Trophoblast cell (in vitro differentiated cells and primary cell): ENCODE measurements at regions not wholly inside any gene's neighbourhood (a gene's known extent, or its start where the extent isn't known, plus 50 kb on each side); places are given as distances from the start of the nearest gene placed in this dataset.

Experiments used
- DNase-seq, 2 donors: peaks; one replicate each; pipeline ENCODE4 v3.0.0-alpha.2; 2016
- H2AFZ ChIP-seq: 2 replicates; pipeline ENCODE4 v1.6.1; 2013; ENCODE audit warnings: low read length, moderate library complexity, mild to moderate bottlenecking; ENCODE audit not compliant: insufficient read depth, poor library complexity
- H2AK5ac ChIP-seq: 2 replicates; pipeline ENCODE4 v1.6.1; 2013; ENCODE audit warnings: mild to moderate bottlenecking, low read length
- H2BK120ac ChIP-seq: 2 replicates; pipeline ENCODE4 v1.6.1; 2013; ENCODE audit warnings: low read length, mild to moderate bottlenecking, moderate library complexity; ENCODE audit not compliant: insufficient read depth, poor library complexity
- H2BK12ac ChIP-seq: 2 replicates; pipeline ENCODE4 v1.6.1; 2013; ENCODE audit warnings: mild to moderate bottlenecking, low read length, moderate library complexity
- H2BK5ac ChIP-seq: 2 replicates; pipeline ENCODE4 v1.6.1; 2013; ENCODE audit warnings: low read length, low read depth, moderate library complexity, mild to moderate bottlenecking; ENCODE audit not compliant: poor library complexity
- H3K14ac ChIP-seq: 2 replicates; pipeline ENCODE4 v1.6.1; 2013; ENCODE audit warnings: mild to moderate bottlenecking, low read length
- H3K18ac ChIP-seq: 2 replicates; pipeline ENCODE4 v1.6.1; 2013; ENCODE audit warnings: mild to moderate bottlenecking, low read length
- H3K23ac ChIP-seq: 2 replicates; pipeline ENCODE4 v1.6.1; 2013; ENCODE audit warnings: low read length
- H3K27ac ChIP-seq: 2 replicates; pipeline ENCODE4 v1.5.1; 2013; ENCODE audit warnings: low read depth, mild to moderate bottlenecking, inconsistent platforms, low read length, moderate library complexity
- H3K27me3 ChIP-seq: 2 replicates; pipeline ENCODE4 v1.6.1; 2013; ENCODE audit warnings: inconsistent platforms, mild to moderate bottlenecking, low read length, moderate library complexity; ENCODE audit not compliant: insufficient read depth
- H3K36me3 ChIP-seq, 2 experiments: 1 replicate in 1 of 2; 2 replicates in 1 of 2; pipeline ENCODE4 v1.6.1; 2013; ENCODE audit warnings: low read length in 2 of 2, mild to moderate bottlenecking in 2 of 2, moderate library complexity in 1 of 2; ENCODE audit not compliant: insufficient read depth in 2 of 2, control insufficient read depth in 1 of 2
- H3K4ac ChIP-seq: 2 replicates; pipeline ENCODE4 v1.6.1; 2013; ENCODE audit warnings: low read depth, mild to moderate bottlenecking, low read length, moderate library complexity
- H3K4me1 ChIP-seq, 2 experiments: 1 replicate in 1 of 2; 2 replicates in 1 of 2; pipeline ENCODE4 v1.6.1; 2013; ENCODE audit warnings: low read length in 2 of 2, mild to moderate bottlenecking in 2 of 2, moderate library complexity in 1 of 2; ENCODE audit not compliant: insufficient read depth in 2 of 2, control insufficient read depth in 1 of 2
- H3K4me2 ChIP-seq: 2 replicates; pipeline ENCODE4 v1.6.1; 2013; ENCODE audit warnings: inconsistent platforms, mild to moderate bottlenecking, low read length, moderate library complexity
- H3K4me3 ChIP-seq: 2 replicates; pipeline ENCODE4 v1.5.1; 2013; ENCODE audit warnings: mild to moderate bottlenecking, low read depth, low read length, inconsistent platforms
- H3K79me1 ChIP-seq: one replicate; pipeline ENCODE4 v1.6.1; 2013; ENCODE audit warnings: low read length
- H3K79me2 ChIP-seq: 2 replicates; pipeline ENCODE4 v1.6.1; 2013; ENCODE audit warnings: low read length, mild to moderate bottlenecking; ENCODE audit not compliant: control insufficient read depth, insufficient read depth, poor library complexity
- H3K9ac ChIP-seq: 2 replicates; pipeline ENCODE4 v1.6.1; 2013; ENCODE audit warnings: mild to moderate bottlenecking, low read length
- H3K9me3 ChIP-seq: 2 replicates; pipeline ENCODE4 v1.6.1; 2013; ENCODE audit warnings: low read depth, mild to moderate bottlenecking, control low read depth, inconsistent platforms, low read length; ENCODE audit not compliant: insufficient read depth
- H4K12ac ChIP-seq: 2 replicates; pipeline ENCODE4 v1.6.1; 2013; ENCODE audit warnings: low read depth, mild to moderate bottlenecking, low read length, moderate library complexity
- H4K8ac ChIP-seq: 2 replicates; pipeline ENCODE4 v1.6.1; 2013; ENCODE audit warnings: low read depth, mild to moderate bottlenecking, low read length, moderate library complexity
- H4K91ac ChIP-seq: one replicate; pipeline ENCODE4 v1.6.1; 2013; ENCODE audit warnings: low read depth, mild to moderate bottlenecking, low read length, moderate library complexity
- WGBS: extraction: QIAGEN DNeasy Blood & Tissue Kit; methylation state at CpG from one replicate; pipeline ENCODE4 v1.1.7; 2013; ENCODE audit warnings: missing lambda C conversion rate; ENCODE audit not compliant: insufficient read length, insufficient coverage; ENCODE audit errors: extremely low coverage; 5-methylcytosine and 5-hydroxymethylcytosine counted together

DNA sequence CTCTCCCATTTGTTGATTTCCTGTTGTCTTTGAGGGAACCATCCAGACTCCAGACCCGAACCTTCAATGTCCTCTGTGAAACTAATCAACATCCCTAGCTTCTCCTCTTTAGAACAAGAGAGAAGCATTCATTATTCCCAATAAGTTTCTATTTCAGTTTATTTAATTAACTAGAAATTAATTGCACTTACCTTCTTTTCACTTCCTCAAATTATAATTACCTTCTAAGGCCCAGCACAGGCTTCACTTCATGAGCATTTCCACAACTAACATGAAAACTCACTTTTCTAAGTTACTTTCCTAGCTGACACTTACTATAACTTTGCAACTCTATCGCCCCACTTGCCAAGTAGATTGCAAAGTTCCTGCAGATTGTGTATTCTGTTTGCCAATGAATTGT is 71.6 kb upstream of the HTR2A start:
- H3K4me1 ChIP-seq, result no peaks in the 10 kb centered on the region
- H3K27me3 ChIP-seq, result no peaks in the 10 kb centered on the region
- H4K8ac ChIP-seq, result no peak overlapping the region
- H3K9ac ChIP-seq, result no peak overlapping the region
- no peaks in the 10 kb centered on the region for H3K79me2 ChIP-seq
- H2BK120ac ChIP-seq, result no peak overlapping the region
- H3K9me3 ChIP-seq, result no peaks in the 10 kb centered on the region
- no peak overlapping the region for H2AFZ ChIP-seq
- H2AK5ac ChIP-seq, result no peak overlapping the region
- no peak overlapping the region for H3K18ac ChIP-seq
- H2BK5ac ChIP-seq, result no peak overlapping the region
- no peak overlapping the region for H4K12ac ChIP-seq
- WGBS, result no CpG with 5 or more reads among the region's 2 CpGs
- H3K4me3 ChIP-seq, result no peak overlapping the region
- no peak overlapping the region for H3K27ac ChIP-seq
- H3K36me3 ChIP-seq, result no peaks in the 10 kb centered on the region
- no peak overlapping the region for H3K4ac ChIP-seq
- H3K4me2 ChIP-seq, result no peak overlapping the region
- no peak for DNase-seq
- H3K23ac ChIP-seq, result no peak overlapping the region
- no peak overlapping the region for H3K14ac ChIP-seq
- H2BK12ac ChIP-seq, result no peak overlapping the region
- H3K79me1 ChIP-seq, result no peaks in the 10 kb centered on the region
- no peak overlapping the region for H4K91ac ChIP-seq

- Histone ChIP-seq H3K79me1 (no peaks in the 10 kb centered on the region), H3K4ac (no peak overlapping the region), H2AK5ac (no peak overlapping the region), H3K4me3 (no peak overlapping the region), H4K91ac (no peak overlapping the region), H3K4me2 (no peak overlapping the region), H4K12ac (no peak overlapping the region), H3K79me2 (no peaks in the 10 kb centered on the region), H2BK12ac (no peak overlapping the region), H3K23ac (no peak overlapping the region), H3K27ac (no peak overlapping the region), H3K4me1 (no peaks in the 10 kb centered on the region), H3K27me3 (no peaks in the 10 kb centered on the region), H2BK5ac (no peak overlapping the region), H3K14ac (no peak overlapping the region), H3K9ac (no peak overlapping the region), H2AFZ (no peak overlapping the region), H4K8ac (no peak overlapping the region), H3K18ac (no peak overlapping the region), H2BK120ac (no peak overlapping the region), H3K9me3 (no peaks in the 10 kb centered on the region), H3K36me3 (no peaks in the 10 kb centered on the region)
- WGBS, result no CpG with 5 or more reads among the region's 2 CpGs
- DNase-seq, result peak in 1 of 2 donors; percentile 9
Observed at GRCh38 chr13:46964789-46965527, 68.1 kb upstream of the HTR2A start.

GRCh38 chr13:46963904-46964303 is 67.1 kb upstream of the HTR2A start:
- Histone ChIP-seq H2AK5ac (no peak overlapping the region), H2BK12ac (no peak overlapping the region), H3K79me1 (no peaks in the 10 kb centered on the region), H2AFZ (no peak overlapping the region), H3K4me3 (no peak overlapping the region), H3K14ac (no peak overlapping the region), H4K12ac (no peak overlapping the region), H3K18ac (no peak overlapping the region), H3K27ac (no peak overlapping the region), H3K27me3 (no peaks in the 10 kb centered on the region), H3K79me2 (no peaks in the 10 kb centered on the region), H2BK5ac (no peak overlapping the region), H3K9me3 (no peaks in the 10 kb centered on the region), H4K8ac (no peak overlapping the region), H3K4ac (no peak overlapping the region), H4K91ac (no peak overlapping the region), H3K36me3 (no peaks in the 10 kb centered on the region), H3K9ac (no peak overlapping the region), H3K4me1 (no peaks in the 10 kb centered on the region), H3K23ac (no peak overlapping the region), H3K4me2 (no peak overlapping the region), H2BK120ac (no peak overlapping the region)
- DNase-seq, result no peak
- WGBS, result no CpG with 5 or more reads among the region's 4 CpGs

DNA sequence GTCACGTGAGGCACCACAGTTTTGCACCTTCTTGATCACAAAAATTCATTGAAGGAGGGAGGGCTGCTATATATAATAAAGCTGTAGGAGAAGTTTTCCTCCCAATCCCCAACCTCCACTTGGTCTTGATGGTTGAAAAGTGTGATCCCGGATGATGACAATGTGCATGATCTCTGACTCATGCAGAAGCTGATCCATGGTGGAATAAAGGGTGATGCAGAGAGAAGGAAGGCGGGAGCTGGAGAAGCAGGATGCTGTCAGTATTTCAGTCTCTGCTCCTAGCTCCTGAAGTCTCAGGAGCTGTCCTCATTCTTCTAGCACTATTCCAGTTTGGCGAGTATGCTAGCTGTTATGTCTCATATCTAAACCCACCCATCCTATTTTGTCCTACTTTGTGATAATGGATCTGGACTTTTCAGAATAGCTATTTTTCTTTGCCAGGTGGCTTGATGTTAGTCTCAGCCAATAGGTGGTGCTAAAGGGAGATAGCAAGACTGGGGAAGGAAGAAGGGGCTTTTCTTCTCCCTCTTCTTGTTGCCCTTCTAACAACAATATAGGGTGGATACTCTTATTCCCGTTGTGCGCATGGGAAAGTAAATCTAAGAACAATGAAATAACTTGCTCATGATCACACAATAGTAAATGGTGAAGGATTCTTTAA is 65.6 kb upstream of the HTR2A start:
- H3K27ac ChIP-seq, result no peak overlapping the region
- no peaks in the 10 kb centered on the region for H3K79me2 ChIP-seq
- no peak overlapping the region for H3K14ac ChIP-seq
- no peak overlapping the region for H4K8ac ChIP-seq
- no peak overlapping the region for H3K4me3 ChIP-seq
- no peaks in the 10 kb centered on the region for H3K9me3 ChIP-seq
- no CpG with 5 or more reads among the region's 6 CpGs for WGBS
- H3K18ac ChIP-seq, result no peak overlapping the region
- DNase-seq, result no peak
- no peak overlapping the region for H4K12ac ChIP-seq
- H2AFZ ChIP-seq, result no peak overlapping the region
- no peak overlapping the region for H3K4me2 ChIP-seq
- no peak overlapping the region for H2AK5ac ChIP-seq
- H2BK5ac ChIP-seq, result no peak overlapping the region
- no peak overlapping the region for H3K4ac ChIP-seq
- H3K9ac ChIP-seq, result no peak overlapping the region
- H3K27me3 ChIP-seq, result no peaks in the 10 kb centered on the region
- H3K23ac ChIP-seq, result no peak overlapping the region
- H3K79me1 ChIP-seq, result no peaks in the 10 kb centered on the region
- H3K36me3 ChIP-seq, result no peaks in the 10 kb centered on the region
- H2BK12ac ChIP-seq, result no peak overlapping the region
- H2BK120ac ChIP-seq, result no peak overlapping the region
- no peaks in the 10 kb centered on the region for H3K4me1 ChIP-seq
- no peak overlapping the region for H4K91ac ChIP-seq
